Astrocyte (in vitro differentiated cells and primary cell): ENCODE measurements at regions not wholly inside any gene's neighbourhood (a gene's known extent, or its start where the extent isn't known, plus 50 kb on each side); places are given as distances from the start of the nearest gene placed in this dataset.

ENCODE experiments used
- DNase-seq: peaks from one replicate; pipeline ENCODE4 v3.0.0-alpha.2; 2010; ENCODE audit warnings: low read depth
- FAIRE-seq: peaks from 2 replicates; lab custom pipeline; 2011; peaks lifted over from hg19 to GRCh38; lab: Jason Lieb, UNC
- H2AFZ ChIP-seq: 2 replicates; pipeline ENCODE4 v1.6.0; 2012; ENCODE audit warnings: low read depth, low read length, inconsistent platforms
- H3K27ac ChIP-seq: 2 replicates; pipeline ENCODE4 v1.5.1; 2011; ENCODE audit warnings: low read depth, low read length, inconsistent platforms
- H3K27me3 ChIP-seq: 2 replicates; pipeline ENCODE4 v1.6.0; 2011; ENCODE audit warnings: low read length, inconsistent platforms; ENCODE audit not compliant: insufficient read depth
- H3K36me3 ChIP-seq: 2 replicates; pipeline ENCODE4 v1.5.1; 2011; ENCODE audit warnings: low read length, inconsistent platforms; ENCODE audit not compliant: insufficient read depth
- H3K4me1 ChIP-seq: 2 replicates; pipeline ENCODE4 v1.5.1; 2011; ENCODE audit warnings: low read length, inconsistent platforms; ENCODE audit not compliant: insufficient read depth
- H3K4me2 ChIP-seq: 2 replicates; pipeline ENCODE4 v1.6.0; 2012; ENCODE audit warnings: low read length, inconsistent platforms
- H3K4me3 ChIP-seq: 2 replicates; pipeline ENCODE4 v1.5.1; 2011; ENCODE audit warnings: low read depth, mild to moderate bottlenecking, low read length, inconsistent platforms; ENCODE audit not compliant: insufficient read depth
- H3K79me2 ChIP-seq: 2 replicates; pipeline ENCODE4 v1.6.0; 2012; ENCODE audit warnings: mild to moderate bottlenecking, low read length, inconsistent platforms; ENCODE audit not compliant: insufficient read depth
- H3K9ac ChIP-seq: 2 replicates; pipeline ENCODE4 v1.6.0; 2012; ENCODE audit warnings: mild to moderate bottlenecking, low read length, inconsistent platforms
- H3K9me3 ChIP-seq: 2 replicates; pipeline ENCODE4 v1.5.1; 2012; ENCODE audit warnings: low read depth, mild to moderate bottlenecking, low read length, inconsistent platforms; ENCODE audit not compliant: insufficient read depth
- H4K20me1 ChIP-seq: 2 replicates; pipeline ENCODE4 v1.6.0; 2012; ENCODE audit warnings: low read length, inconsistent platforms; ENCODE audit not compliant: insufficient read depth
- H3K27ac Mint-ChIP-seq: one replicate; pipeline ENCODE4 v1.8.0; 2021; ENCODE audit warnings: mild to moderate bottlenecking, mixed read lengths; ENCODE audit not compliant: unreplicated experiment
- H3K27me3 Mint-ChIP-seq: one replicate; pipeline ENCODE4 v1.8.0; 2021; ENCODE audit warnings: low read depth, mixed read lengths; ENCODE audit not compliant: unreplicated experiment
- H3K36me3 Mint-ChIP-seq: one replicate; pipeline ENCODE4 v1.8.0; 2021; ENCODE audit warnings: low read depth, mixed read lengths; ENCODE audit not compliant: unreplicated experiment
- H3K4me1 Mint-ChIP-seq: one replicate; pipeline ENCODE4 v1.8.0; 2021; ENCODE audit warnings: low read depth, mixed read lengths; ENCODE audit not compliant: unreplicated experiment
- H3K4me3 Mint-ChIP-seq: one replicate; pipeline ENCODE4 v1.8.0; 2021; ENCODE audit warnings: mild to moderate bottlenecking, moderate library complexity, mixed read lengths; ENCODE audit not compliant: unreplicated experiment
- H3K9me3 Mint-ChIP-seq: one replicate; pipeline ENCODE4 v1.8.0; 2021; ENCODE audit warnings: mild to moderate bottlenecking, mixed read lengths; ENCODE audit not compliant: unreplicated experiment
- CTCF ChIP-seq: IDR thresholded peaks from 2 replicates; pipeline ENCODE4 v1.5.1; 2011; ENCODE audit warnings: low read depth, mild to moderate bottlenecking, inconsistent platforms, low read length, moderate library complexity; ENCODE audit not compliant: insufficient read depth
- EZH2 ChIP-seq: IDR thresholded peaks from 2 replicates; pipeline ENCODE4 v1.6.1; 2012; ENCODE audit warnings: mild to moderate bottlenecking, low read length, inconsistent platforms; ENCODE audit not compliant: insufficient read depth

DNA sequence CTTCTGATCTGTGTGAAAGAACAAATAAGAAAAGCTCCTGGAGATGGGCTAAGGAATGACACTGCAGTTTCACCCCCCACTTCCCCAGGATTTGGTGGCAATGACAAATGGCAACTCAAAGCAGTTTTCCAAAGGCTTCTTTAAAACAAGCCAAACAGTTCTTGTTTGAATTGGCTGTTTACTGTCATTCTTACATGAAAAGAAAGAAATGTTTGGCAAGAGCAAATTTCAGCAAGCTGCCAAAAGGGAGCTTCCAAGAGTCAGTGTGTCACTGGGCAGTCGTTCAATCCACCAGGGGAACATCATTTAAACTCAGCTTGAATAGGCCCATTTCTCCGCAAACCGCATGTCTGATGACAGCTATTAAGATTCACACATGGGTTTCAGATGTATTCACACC, 119.0 kb upstream of the RHOBTB1 start:
- no peak overlapping the region for H3K4me3 ChIP-seq
- no peak overlapping the region for H3K4me2 ChIP-seq
- no peak for TF ChIP-seq EZH2
- no peak for TF ChIP-seq CTCF
- Mint-ChIP-seq H3K9me3 (no peaks in the 10 kb centered on the region), H3K4me3 (no peak overlapping the region), H3K4me1 (peaks cover under 1% of the 10 kb centered on the region), H3K27ac (no peak overlapping the region), H3K27me3 (no peaks in the 10 kb centered on the region), H3K36me3 (no peaks in the 10 kb centered on the region)
- no peaks in the 10 kb centered on the region for H3K9me3 ChIP-seq
- no peak overlapping the region for H3K27ac ChIP-seq
- no peak overlapping the region for H3K9ac ChIP-seq
- H2AFZ ChIP-seq = no peak overlapping the region
- H3K36me3 ChIP-seq = no peaks in the 10 kb centered on the region
- H3K4me1 ChIP-seq = no peaks in the 10 kb centered on the region
- no peak for FAIRE-seq
- H3K27me3 ChIP-seq = no peaks in the 10 kb centered on the region
- no peaks in the 10 kb centered on the region for H4K20me1 ChIP-seq
- H3K79me2 ChIP-seq = no peaks in the 10 kb centered on the region
- DNase-seq = peak; percentile 78

- Mint-ChIP-seq H3K4me1 (no peaks in the 10 kb centered on the region), H3K27ac (no peak overlapping the region), H3K9me3 (no peaks in the 10 kb centered on the region), H3K4me3 (no peak overlapping the region), H3K27me3 (no peaks in the 10 kb centered on the region), H3K36me3 (no peaks in the 10 kb centered on the region)
- no peaks in the 10 kb centered on the region for H3K4me1 ChIP-seq
- no peak overlapping the region for H3K4me2 ChIP-seq
- DNase-seq (no peak), FAIRE-seq (peak; percentile 23)
- H2AFZ ChIP-seq = no peak overlapping the region
- no peaks in the 10 kb centered on the region for H3K79me2 ChIP-seq
- no peak overlapping the region for H3K27ac ChIP-seq
- no peak overlapping the region for H3K4me3 ChIP-seq
- no peak overlapping the region for H3K9ac ChIP-seq
- no peaks in the 10 kb centered on the region for H4K20me1 ChIP-seq
- no peak for TF ChIP-seq CTCF
- no peak for TF ChIP-seq EZH2
- H3K9me3 ChIP-seq = no peaks in the 10 kb centered on the region
- H3K36me3 ChIP-seq = no peaks in the 10 kb centered on the region
- no peaks in the 10 kb centered on the region for H3K27me3 ChIP-seq
Measured at GRCh38 chr10:61061923-61062504, 118.0 kb upstream of the RHOBTB1 start.

GRCh38 chr10:61059636-61060035, 115.7 kb upstream of the RHOBTB1 start:
- Histone ChIP-seq H3K36me3 (no peaks in the 10 kb centered on the region), H4K20me1 (no peaks in the 10 kb centered on the region), H3K4me1 (no peaks in the 10 kb centered on the region), H3K4me2 (no peak overlapping the region), H3K9me3 (no peaks in the 10 kb centered on the region), H3K79me2 (no peaks in the 10 kb centered on the region), H3K27ac (no peak overlapping the region), H3K27me3 (no peaks in the 10 kb centered on the region), H3K4me3 (no peak overlapping the region), H2AFZ (no peak overlapping the region), H3K9ac (no peak overlapping the region)
- FAIRE-seq (no peak), DNase-seq (no peak)
- Mint-ChIP-seq H3K27me3 (no peaks in the 10 kb centered on the region), H3K27ac (no peak overlapping the region), H3K4me1 (no peaks in the 10 kb centered on the region), H3K36me3 (no peaks in the 10 kb centered on the region), H3K9me3 (no peaks in the 10 kb centered on the region), H3K4me3 (no peak overlapping the region)
- TF ChIP-seq CTCF (no peak), EZH2 (no peak)
